GM23338 (cell line): ENCODE measurements at regions not wholly inside any gene's neighbourhood (a gene's known extent, or its start where the extent isn't known, plus 50 kb on each side); places are given as distances from the start of the nearest gene placed in this dataset.

Experiments
- EZH2 ChIP-seq: fragments of 200-600 bp; sonication (generic); IDR thresholded peaks from one replicate; pipeline ENCODE4 v1.8.0; 2017; ENCODE audit warnings: antibody characterized with exemption, mild to moderate bottlenecking, low read depth; ENCODE audit not compliant: unreplicated experiment
- EZH2phosphoT487 ChIP-seq: fragments of 200-600 bp; sonication (generic); IDR thresholded peaks from one replicate; pipeline ENCODE4 v1.8.1; 2018; ENCODE audit warnings: antibody characterized with exemption; ENCODE audit not compliant: unreplicated experiment
- POLR2AphosphoS5 ChIP-seq: IDR thresholded peaks from 2 replicates; pipeline ENCODE4 v1.6.1; 2016; ENCODE audit warnings: antibody characterized with exemption, low read depth
- TF ChIP-seq, protein P1 (sequence below), 2 experiments: fragments of 200-600 bp in 1 of 2; sonication (generic) in 1 of 2; conservative IDR thresholded peaks; 2 replicates each; pipeline versions ENCODE4 v1.5.1 to v1.6.1; 2016 to 2017; ENCODE audit warnings: antibody characterized with exemption in 2 of 2, low read depth in 2 of 2, mild to moderate bottlenecking in 2 of 2, moderate library complexity in 1 of 2

DNA sequence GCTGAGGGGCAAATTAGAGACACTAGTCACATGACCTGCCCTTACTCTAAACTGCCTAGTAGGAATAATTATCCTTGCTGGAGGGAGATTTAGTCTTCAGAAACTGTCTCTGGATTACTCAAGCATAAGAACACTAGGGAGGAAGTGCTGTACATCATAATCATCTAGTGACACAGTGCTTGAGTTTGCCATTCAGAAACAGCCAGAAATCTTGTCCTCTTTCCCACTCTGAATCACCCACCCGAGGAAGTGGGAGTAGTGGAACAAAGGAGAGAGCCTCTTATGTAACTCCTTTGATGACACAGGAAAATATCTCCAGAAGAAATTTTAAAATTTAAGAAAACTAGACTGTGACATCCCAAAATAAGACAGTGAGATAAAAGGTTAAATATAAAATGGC, 69.3 kb upstream of the PCDH19 start:
- TF ChIP-seq, protein P1, sequence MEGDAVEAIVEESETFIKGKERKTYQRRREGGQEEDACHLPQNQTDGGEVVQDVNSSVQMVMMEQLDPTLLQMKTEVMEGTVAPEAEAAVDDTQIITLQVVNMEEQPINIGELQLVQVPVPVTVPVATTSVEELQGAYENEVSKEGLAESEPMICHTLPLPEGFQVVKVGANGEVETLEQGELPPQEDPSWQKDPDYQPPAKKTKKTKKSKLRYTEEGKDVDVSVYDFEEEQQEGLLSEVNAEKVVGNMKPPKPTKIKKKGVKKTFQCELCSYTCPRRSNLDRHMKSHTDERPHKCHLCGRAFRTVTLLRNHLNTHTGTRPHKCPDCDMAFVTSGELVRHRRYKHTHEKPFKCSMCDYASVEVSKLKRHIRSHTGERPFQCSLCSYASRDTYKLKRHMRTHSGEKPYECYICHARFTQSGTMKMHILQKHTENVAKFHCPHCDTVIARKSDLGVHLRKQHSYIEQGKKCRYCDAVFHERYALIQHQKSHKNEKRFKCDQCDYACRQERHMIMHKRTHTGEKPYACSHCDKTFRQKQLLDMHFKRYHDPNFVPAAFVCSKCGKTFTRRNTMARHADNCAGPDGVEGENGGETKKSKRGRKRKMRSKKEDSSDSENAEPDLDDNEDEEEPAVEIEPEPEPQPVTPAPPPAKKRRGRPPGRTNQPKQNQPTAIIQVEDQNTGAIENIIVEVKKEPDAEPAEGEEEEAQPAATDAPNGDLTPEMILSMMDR (conservative IDR thresholded peaks at IDR 0.05; ENCODE audit: low read depth in 2 of 2), result no peak
- TF ChIP-seq EZH2, result no peak
- no peak for TF ChIP-seq POLR2AphosphoS5
- no peak for TF ChIP-seq EZH2phosphoT487
